HG03097 (cell line): ENCODE measurements at regions not wholly inside any gene's neighbourhood (a gene's known extent, or its start where the extent isn't known, plus 50 kb on each side); places are given as distances from the start of the nearest gene placed in this dataset.

ENCODE experiments used
- ATAC-seq: cut with Tn5 transposase; IDR thresholded peaks from one replicate; pipeline ENCODE4 v1.9.1; 2021; ENCODE audit not compliant: unreplicated experiment, low FRiP score

DNA sequence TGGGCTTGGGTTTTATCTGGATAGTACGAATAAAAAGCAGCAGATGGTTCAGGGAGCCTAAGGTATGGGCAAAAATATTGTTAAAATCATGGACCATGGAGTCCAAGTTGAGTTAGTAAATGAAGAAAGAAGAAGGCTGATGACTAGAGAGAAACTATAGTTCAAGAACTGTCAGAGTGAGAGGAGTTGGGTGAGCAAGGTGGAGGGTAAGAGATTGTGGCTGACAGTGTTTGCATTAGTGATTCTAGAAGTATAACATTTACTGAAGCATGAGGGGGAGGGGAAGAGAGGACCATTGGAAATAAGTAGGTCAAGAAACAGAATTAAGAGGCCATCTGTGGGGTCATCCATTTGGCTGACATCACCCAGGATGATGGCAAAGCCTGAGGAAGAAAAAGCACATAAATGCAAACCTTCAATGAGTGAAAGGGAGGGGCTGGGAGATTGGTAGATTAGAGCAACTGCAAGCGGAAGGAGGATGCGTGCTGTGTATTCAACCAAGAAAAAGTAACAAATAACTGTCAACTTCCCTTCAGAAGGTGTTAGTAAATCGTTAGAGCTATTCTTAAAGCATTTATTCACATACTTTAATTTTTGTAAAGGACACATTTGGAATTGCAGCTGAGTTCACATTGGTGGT lies 392.8 kb downstream of the TSN start:
- no peak for ATAC-seq

DNA sequence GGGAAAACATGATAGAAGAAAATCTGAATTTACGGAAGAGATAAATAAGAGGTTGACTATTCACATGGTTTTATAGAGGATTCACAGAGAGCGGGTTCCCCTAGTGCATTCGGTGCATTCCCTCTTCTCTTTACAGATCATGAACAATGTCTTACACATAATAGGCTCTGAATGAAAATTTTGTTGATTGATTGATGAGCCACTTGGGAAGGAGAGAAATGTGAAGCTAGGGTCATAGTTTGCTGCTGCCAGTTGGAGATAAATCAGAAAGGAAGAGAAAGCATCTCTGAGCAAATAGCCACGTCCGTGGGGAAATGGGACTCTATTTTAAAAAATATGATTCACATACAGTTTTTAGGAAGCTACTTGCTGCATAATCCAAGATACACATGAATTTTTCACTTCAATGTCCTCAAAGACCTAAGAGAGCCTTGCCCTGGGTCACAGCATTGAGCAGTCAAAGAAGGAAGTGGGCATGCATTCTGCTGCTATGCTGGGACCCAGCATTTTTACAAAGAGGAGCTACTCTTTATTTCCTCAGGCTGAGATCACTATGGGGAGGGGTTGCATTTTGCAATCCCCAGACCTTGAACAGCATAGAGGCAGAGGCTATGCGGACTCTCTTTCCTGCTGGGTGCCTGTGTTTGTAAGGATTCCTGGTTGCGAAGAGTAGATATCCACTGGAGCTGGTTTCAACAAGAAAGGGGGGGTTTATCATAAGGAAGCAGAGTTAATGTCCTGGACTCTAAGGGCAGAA lies 395.3 kb downstream of the TSN start:
- no peak for ATAC-seq

DNA sequence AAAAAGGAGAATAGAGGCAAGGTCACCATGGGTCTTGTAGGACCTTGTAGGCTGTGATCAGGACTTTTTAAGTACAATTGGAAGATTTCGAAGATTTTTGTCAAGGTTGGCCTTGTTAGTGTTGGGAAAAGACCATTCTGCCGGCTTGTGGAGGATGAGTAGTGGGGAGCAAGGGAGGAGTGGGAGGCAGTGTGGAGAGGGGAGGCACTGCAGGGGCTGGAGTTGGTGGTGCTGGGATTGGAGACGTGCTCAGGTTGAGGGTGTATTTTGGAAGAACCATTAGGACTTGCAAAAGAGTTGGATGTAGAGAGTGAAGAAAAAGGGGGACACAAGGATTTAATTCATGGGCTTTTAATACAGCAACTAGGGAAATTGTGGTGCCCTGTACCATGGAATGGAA lies 397.1 kb downstream of the TSN start:
- no peak for ATAC-seq

DNA sequence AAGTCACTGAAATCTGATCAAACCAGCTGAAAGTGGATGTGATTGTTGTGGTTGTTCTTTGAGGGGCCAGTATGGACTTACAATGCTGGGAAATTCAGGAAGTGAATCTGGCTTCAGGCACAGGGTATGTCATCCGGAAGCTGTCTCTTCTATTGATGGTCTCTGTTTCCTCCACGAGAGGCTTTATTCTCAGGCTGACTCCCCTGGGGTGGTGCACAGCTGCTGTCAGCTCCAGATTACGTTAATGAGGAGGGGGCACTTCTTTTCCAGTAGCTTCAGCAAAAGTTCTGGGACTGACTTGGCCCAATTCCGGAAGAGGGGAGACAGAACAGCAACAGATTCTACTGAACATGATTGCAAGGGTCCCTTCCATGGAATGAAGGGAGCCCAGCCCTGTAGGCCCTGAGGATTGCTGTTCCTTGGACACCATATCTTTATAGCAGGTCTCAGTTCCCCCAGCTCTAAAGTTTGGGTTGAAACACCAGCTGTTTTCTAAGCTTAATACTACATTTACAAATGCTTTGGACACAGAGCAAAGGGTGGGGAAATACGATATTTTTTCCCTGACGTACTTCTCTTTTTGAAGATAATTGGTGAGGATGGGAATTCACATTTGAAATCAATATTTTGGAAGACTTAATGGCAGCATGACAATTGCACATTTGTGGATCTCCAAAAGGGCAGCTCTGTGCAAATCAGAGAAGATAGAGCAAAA lies 400.9 kb downstream of the TSN start:
- ATAC-seq: no peak

DNA sequence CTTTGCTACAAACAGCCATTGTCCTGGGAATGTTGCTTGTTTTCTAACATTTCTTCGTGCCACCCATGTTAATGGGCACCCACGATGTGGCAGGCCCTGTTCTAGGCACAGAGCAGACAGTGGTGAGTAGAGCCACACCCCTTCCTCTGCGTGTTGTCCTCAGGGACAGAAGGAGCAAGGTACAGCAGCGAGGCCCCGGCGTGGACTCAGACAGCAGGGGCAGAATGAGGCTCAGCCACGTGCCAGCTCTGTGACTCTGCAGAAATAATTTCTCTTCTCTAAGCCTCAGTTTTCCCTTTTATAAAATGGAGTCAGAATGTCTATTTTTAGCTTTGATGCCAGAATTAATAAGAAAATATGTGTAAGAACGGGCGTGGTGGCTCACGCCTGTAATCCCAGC lies 401.7 kb downstream of the TSN start:
- no peak for ATAC-seq

DNA sequence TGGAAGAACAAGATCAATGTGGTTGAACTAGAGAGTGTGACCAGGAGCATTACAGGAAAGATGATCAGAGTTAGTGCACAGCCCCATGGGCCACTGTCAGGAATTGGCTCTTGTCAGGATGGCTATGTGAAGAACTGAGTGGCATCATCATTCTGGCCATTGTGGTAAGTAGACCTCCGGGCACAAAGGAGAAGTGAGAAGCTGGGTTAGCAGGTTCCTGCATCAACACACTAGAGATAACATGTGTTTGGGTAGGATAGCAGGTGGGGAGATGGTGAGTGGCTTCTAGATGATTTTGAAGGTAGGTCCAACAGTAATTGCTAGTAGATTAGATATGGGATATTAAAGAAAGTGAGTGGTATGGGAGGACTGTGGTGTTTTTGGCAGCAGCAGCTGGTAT lies 408.2 kb downstream of the TSN start:
- ATAC-seq: no peak

DNA sequence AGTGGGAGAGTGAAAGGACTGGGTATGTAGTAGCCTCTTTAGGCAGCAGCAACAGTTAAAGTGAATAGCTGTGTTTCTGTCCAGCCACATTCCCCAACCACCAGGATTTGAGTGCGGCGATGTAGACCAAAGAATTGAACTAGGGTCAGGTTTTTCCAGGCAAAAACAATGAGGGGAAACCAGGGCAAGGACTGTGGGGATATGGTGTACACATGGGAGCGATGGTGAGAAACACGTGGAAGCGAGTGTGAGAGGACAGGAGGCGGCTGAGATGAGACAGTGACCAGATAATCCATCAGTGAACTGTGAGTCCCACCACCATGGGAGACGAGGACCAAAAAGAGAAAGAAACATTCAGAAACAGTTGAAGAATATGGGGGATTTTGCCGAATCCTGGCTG lies 409.5 kb downstream of the TSN start:
- ATAC-seq: no peak

DNA sequence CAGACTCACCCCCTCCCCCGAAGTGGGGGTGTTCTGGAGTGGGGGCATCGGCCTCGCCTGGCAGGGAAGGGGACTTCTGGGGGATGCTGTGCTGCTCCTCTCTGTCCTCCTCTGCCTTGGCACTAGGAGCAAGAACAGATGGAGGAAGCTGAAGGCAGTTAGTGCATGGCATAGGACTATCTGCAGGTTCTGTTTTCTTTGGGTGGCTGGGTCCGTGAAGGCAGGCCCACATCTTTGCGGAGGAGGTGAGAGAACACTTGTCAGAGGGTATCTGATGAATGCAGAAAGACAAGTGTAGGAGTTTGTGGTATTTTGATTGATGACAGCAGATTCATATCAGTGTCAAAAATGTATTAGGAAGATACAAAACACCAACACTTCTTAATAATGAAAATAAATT lies 411.4 kb downstream of the TSN start:
- ATAC-seq: no peak

DNA sequence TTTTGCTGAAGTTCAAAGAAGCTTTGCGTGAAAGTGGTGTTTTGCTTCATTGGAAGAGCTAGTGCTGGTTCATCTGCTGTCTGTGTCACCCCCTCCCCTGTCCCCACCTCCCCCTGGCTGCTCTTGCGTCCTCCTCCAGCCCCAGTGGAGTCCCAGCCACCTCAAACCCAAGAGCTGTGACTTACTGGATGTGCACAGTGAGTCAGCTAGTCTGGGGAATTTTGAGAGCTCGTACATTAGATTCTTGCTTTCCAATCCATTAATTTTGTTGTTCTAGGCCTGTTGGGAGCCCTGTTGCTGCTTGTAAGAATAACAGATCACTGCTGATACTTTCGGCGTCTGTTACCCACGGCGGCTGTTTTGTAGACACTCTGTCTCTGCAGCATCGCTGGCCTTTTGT lies 412.1 kb downstream of the TSN start:
- no peak for ATAC-seq

DNA sequence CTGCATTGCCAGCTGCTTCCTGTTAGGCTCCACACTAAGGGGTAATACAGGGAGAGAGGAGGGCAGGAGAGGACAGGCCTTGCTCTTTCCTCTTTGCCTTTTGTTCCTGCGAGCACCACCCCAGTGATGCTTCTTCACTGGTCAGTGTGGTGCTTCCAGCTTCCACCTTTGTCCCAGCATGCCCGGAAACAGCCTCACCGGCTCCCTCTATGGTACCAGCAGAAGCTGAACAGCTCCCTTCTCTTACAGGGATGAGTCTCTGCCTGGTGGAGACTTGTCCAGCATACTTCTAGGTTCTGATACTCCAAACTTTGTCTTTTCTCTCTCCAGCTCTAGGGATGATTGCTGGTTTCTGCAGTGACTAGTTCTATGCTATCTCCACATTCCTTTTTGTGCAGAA lies 413.3 kb downstream of the TSN start:
- ATAC-seq: no peak

DNA sequence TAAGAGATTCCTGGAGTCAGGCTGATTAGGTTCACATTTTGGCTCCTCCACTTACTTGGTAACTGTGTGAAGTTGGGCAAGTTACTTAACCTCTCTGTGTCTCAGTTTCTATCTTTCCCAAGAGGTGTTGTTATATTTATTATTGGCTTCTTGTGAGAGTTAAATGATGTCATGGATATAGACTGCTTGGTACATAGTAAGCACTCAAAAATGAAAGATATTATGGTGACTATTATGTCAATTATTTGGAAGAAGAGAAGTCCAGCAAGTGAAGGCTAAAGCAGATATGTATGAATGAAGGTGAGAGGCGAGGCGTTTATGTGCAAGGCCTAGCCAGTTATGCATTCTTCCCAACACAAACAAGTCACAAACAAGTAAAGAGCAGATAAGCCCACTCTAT lies 417.4 kb downstream of the TSN start:
- no peak for ATAC-seq

DNA sequence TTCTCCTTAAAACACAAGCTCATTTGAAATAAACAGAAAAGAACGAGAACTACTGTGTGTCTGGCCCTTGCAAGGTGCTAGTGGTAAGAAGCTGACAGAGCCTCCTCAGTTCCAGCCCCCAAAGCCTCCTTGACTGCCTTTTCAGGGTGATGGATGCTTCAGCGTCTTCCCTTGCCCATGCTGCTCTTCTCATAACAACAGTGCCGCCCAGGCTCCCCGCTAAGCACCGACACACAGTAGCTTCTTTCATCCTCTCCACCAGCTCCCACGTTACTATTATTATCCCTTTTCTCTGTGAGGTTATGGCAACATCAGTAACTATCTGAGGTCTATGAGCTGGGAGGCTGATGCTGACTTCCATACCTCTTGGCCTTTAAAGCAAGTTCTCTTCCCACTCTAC lies 418.6 kb downstream of the TSN start:
- no peak for ATAC-seq

DNA sequence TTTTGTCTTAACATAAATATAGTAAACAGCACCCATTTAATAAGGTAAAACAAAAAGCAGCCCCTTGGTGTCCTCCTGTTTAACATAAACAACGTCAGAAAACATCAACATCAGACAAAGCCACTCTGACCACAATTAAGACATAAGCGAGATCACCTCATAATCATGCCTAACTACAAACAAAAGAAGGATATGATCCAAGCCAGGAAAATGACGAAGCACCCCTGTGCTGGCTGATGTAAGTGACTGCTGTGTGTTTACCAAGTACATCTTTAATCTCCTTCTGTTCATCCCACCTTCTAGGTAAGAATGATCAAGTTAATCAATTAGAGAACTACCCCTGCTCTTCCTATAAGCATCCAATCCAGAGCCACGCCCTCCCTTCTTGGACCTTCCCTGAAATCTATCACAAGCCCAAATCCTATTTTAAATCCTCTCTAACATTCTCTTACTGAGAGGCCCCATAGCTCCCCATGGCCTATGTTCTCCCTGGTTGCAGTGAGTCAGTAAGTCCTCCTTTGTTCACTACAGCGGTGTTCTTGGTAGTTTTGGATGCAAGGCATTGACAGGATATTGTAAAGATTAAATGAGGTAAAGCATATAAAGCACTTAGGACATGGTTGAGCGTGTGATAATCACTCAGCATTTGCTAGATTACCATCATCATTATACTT lies 424.2 kb downstream of the TSN start:
- no peak for ATAC-seq

DNA sequence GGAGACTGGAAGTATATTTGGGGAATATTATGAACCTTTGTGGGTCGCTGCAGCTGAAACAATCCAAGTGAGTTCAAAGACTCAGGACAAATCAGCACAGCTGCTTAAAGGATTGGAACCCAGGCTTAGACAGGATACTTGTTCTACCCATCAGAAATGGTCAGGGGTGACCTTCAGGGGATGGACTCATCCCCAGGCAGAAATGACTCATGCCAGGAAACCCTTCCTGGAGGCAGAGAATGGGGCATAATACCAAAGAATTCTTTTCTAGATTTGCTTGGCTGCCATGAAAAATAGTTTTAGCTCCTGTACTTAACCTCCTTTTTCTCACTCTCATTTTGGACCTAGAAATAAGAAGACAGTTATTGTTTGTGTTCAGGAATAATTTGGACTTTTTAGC lies 425.5 kb downstream of the TSN start:
- ATAC-seq: no peak

DNA sequence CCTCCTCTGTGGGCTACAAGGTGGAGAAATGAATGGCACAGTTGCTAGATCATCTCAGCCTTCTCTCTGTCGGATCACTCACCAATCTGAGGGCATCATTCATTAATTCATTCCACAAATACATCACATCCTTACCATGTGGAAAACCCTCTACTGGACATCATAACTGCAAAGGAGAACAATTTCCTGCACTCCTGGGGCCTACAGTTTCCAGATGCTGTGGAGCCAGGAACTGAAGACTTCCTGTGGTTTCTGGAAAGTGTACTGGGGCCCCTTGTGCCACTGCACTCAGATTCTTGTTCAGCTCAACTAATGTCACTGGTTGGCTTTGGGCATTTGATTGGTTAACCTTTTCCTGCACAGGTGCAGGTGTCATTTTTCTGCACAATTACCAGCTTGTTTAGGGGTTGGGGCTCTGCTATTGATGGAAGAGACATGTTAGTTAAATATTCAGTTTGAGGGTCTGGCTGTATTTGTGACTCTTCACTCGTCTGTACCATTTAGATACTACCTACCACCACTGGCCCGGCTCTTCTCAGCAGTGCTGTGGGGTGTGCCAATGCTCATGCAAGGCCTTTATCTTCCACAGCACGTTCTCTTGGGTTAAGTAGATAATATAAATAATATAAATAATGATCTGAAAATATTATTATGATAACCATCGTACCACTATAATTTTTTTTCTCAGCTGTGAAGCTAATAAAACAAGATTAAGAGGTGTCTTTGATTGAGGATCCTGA lies 427.3 kb downstream of the TSN start:
- no peak for ATAC-seq

DNA sequence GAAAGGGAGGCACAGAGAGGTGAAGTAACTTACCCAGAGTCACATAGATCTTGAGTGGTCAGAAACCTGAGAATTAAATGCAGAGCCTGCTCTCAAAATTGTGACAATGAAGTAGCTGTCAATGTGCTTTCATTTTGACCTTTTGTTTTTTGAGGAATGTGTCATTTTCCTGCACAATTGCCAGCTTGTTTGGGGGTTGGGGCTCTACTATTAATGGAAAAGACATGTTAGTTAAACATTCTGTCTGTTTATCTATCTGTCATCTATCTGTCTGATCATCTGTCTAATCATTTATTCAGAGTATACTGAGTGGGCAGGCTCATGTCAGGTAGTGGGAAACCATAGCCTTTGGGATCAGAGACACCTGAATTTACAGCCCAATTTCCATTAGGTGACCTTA lies 428.4 kb downstream of the TSN start:
- ATAC-seq: no peak

DNA sequence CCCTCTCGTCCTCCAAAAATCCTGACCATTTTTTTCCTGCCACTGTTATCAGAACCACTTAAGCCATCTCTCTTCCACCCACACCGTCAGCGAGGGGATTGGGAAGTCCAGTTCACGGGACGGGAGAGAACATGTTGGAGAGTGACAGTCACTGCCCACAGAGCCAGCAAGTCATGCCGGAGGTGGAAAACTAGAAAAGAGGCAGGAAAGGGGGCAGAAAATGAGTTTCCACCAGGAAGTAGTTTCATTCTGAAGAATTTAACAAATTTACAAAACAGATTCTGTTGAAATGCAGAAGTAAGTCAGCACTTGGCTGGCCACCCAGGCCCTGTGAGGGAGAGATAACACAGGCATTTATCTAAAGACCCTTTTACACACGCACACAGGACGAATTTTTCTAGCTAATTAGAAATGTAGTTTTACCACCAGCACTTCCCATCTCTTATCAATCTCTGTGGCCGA lies 431.3 kb downstream of the TSN start:
- ATAC-seq: no peak

DNA sequence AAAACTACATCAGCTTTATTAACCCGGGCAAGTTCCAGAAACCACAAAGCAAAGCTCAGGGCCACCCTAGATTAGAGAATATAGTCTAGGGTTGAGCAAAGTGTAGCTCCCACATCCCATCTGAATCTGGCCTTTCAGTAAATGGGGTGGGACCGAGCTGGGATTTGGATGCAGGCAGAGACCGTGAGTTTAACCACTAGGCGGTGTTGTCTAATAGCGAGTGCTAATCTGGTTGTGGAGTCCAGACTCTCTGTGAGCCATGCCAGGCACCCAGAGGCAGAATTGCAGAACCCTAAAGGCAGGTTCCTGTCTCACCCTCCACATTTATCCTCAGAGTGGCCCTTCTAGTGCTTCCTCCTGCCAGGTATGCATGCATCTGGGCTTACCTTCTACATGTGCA lies 435.9 kb downstream of the TSN start:
- ATAC-seq: no peak

DNA sequence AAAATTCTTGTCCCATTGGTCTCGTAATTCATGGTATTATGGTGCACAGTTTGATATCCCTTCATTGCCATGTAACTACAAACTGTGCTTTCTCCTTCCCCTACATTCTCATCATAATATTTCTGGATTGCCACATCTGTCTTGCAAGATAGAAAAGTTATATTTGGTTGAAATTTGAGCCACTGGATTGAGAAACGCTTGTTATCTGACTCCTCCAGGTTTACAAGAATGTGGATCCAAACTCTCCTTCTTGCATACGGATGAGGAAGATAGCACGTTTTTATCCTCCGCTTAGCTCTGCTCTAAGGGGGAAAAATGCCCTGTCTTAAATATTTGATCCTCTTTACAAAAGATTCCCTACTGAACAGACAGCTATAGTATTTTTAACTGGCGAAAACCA lies 438.2 kb downstream of the TSN start:
- no peak for ATAC-seq

DNA sequence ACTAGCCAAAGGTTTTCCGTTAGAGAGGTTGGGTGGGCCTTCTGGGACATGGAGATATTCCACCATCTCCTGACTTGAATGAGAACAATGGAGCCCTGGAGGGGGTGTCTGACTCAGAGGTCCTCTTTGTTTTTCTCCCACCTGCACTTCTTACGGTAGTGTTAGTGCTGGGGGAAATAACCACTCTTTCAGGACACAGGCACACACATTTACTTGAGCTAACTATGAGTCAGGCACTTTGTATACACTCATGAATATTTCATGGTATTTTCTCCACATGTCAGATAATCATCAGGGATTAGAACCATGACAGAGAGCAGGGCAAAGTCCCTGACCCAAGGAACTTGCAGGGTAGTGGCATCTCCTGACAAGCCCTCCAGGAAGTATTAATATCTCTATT lies 439.1 kb downstream of the TSN start:
- no peak for ATAC-seq

DNA sequence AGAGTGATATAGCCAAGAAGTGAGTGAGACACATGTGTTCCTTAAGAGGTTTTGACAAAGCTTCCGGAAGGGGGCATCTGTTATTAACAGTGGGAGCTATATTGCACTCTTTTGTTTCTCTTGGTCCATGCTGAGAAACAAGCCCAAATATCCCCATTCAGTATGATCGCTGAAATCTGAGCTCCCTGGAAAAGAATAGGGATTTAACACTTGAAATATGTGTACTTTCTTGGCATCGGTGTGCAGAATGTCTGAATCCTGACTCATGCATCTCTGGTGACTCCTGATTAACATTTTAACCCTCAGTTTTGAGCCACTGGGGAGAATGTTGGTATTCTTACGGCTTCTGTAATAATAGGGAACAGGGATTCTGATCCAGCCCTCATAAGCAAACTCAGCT lies 448.1 kb downstream of the TSN start:
- ATAC-seq: no peak
